Esophagus muscularis mucosa (tissue), 4 donors: ENCODE measurements at regions not wholly inside any gene's neighbourhood (a gene's known extent, or its start where the extent isn't known, plus 50 kb on each side); places are given as distances from the start of the nearest gene placed in this dataset.

Source experiments
- DNase-seq: peaks from one replicate; pipeline ENCODE4 v3.0.0-alpha.2; 2017; ENCODE audit errors: extremely low spot score
- H3K27ac ChIP-seq, 4 donors: fragments of 200-600 bp; sonication (generic); replicated peaks in 1 of 4; 1 replicate in 3 of 4; 2 replicates in 1 of 4; pipeline ENCODE4 v1.5.1; 2016 to 2019; ENCODE audit warnings: mild to moderate bottlenecking in 1 of 4
- H3K27me3 ChIP-seq, 4 donors: fragments of 200-600 bp; sonication (generic); one replicate each; pipeline versions ENCODE4 v1.5.1 to v1.6.0; 2016 to 2019
- H3K36me3 ChIP-seq, 4 donors: fragments of 200-600 bp; sonication (generic); one replicate each; pipeline ENCODE4 v1.5.1; 2016 to 2019
- H3K4me1 ChIP-seq, 4 donors: fragments of 200-600 bp; sonication (generic); one replicate each; pipeline ENCODE4 v1.5.1; 2016 to 2019
- H3K4me3 ChIP-seq, 4 donors: fragments of 200-600 bp; sonication (generic); 1 replicate in 2 of 4; 2 replicates in 2 of 4; pipeline ENCODE4 v1.5.1; 2016 to 2019; ENCODE audit warnings: mild to moderate bottlenecking in 4 of 4, moderate library complexity in 1 of 4
- H3K9me3 ChIP-seq, 4 donors: fragments of 200-600 bp; sonication (generic); 1 replicate in 3 of 4; 2 replicates in 1 of 4; pipeline ENCODE4 v1.5.1; 2016 to 2019
- CTCF ChIP-seq, 3 experiments: fragments of 200-600 bp in 2 of 3; fragments of 450-650 bp in 1 of 3; sonication (generic) in 2 of 3; IDR thresholded peaks; one replicate each; pipeline ENCODE4 v1.5.1; 2017 to 2019; ENCODE audit warnings: antibody characterized with exemption in 3 of 3, mild to moderate bottlenecking in 2 of 3, moderate library complexity in 1 of 3
- EP300 ChIP-seq: sonication (generic); formaldehyde crosslinking; IDR thresholded peaks from one replicate; pipeline ENCODE4 v1.6.1; 2017; ENCODE audit warnings: antibody characterized with exemption
- POLR2A ChIP-seq: fragments of 450-650 bp; IDR thresholded peaks from one replicate; pipeline ENCODE4 v1.6.1; 2017; ENCODE audit warnings: antibody characterized with exemption, moderate library complexity, mild to moderate bottlenecking, low read depth
- POLR2AphosphoS5 ChIP-seq, 2 donors: sonication (generic); formaldehyde crosslinking; IDR thresholded peaks; one replicate each; pipeline ENCODE4 v1.6.1; 2017; ENCODE audit warnings: antibody characterized with exemption in 2 of 2
- WGBS: methylation state at CpG from one replicate; pipeline ENCODE4 v1.1.5; 2018; 5-methylcytosine and 5-hydroxymethylcytosine counted together
- intact Hi-C: fragments of 100-400 bp; cut with DNase I; formaldehyde crosslinking; loops from one replicate; pipeline ENCODE4 v1.15.1; 2023

- no peak for TF ChIP-seq EP300
- TF ChIP-seq POLR2AphosphoS5 (IDR thresholded peaks at IDR 0.05) = no peak
- no peak for TF ChIP-seq POLR2A
- no peak for TF ChIP-seq CTCF (IDR thresholded peaks at IDR 0.05)
- intact Hi-C loops = no loop called here
- Histone ChIP-seq H3K27me3 (no peaks in the 10 kb centered on the region), H3K27ac (no peak overlapping the region), H3K9me3 (no peaks in the 10 kb centered on the region), H3K4me1 (no peaks in the 10 kb centered on the region), H3K4me3 (no peak overlapping the region), H3K36me3 (no peaks in the 10 kb centered on the region)
- no peak for DNase-seq
These were observed 1326.3 kb upstream of the CADM2 start for GRCh38 chr3:83632526-83632925.

GRCh38 chr3:83633758-83634157, 1325.0 kb upstream of the CADM2 start:
- Histone ChIP-seq H3K9me3 (peaks cover 0 to 5% (median 0%) of the 10 kb centered on the region in 4 donors), H3K4me3 (no peak overlapping the region), H3K27ac (no peak overlapping the region), H3K36me3 (no peaks in the 10 kb centered on the region), H3K27me3 (no peaks in the 10 kb centered on the region), H3K4me1 (no peaks in the 10 kb centered on the region)
- 80% methylated on average over 10 of the region's 10 CpGs for WGBS
- TF ChIP-seq EP300 (no peak), CTCF (IDR thresholded peaks at IDR 0.05) (no peak), POLR2AphosphoS5 (IDR thresholded peaks at IDR 0.05) (no peak), POLR2A (no peak)
- no peak for DNase-seq
- intact Hi-C loops = no loop called here

- 81% methylated on average over 7 of the region's 8 CpGs for WGBS
- H3K4me1 ChIP-seq = no peaks in the 10 kb centered on the region
- H3K4me3 ChIP-seq = no peak overlapping the region
- intact Hi-C loops = no loop called here
- TF ChIP-seq POLR2AphosphoS5 (IDR thresholded peaks at IDR 0.05) = no peak
- no peak for TF ChIP-seq POLR2A
- no peak for TF ChIP-seq EP300
- no peak for TF ChIP-seq CTCF (IDR thresholded peaks at IDR 0.05)
- H3K9me3 ChIP-seq = peaks cover 0 to 11% (median 6%) of the 10 kb centered on the region in 4 donors
- H3K27me3 ChIP-seq = no peaks in the 10 kb centered on the region
- no peak overlapping the region for H3K27ac ChIP-seq
- no peaks in the 10 kb centered on the region for H3K36me3 ChIP-seq
- DNase-seq = no peak
These were observed 1309.1 kb upstream of the CADM2 start for GRCh38 chr3:83649692-83650091.

- no peaks in the 10 kb centered on the region for H3K4me1 ChIP-seq
- H3K4me3 ChIP-seq = no peak overlapping the region
- H3K27ac ChIP-seq = no peak overlapping the region
- TF ChIP-seq EP300 (no peak), POLR2AphosphoS5 (IDR thresholded peaks at IDR 0.05) (no peak), CTCF (IDR thresholded peaks at IDR 0.05) (no peak), POLR2A (no peak)
- H3K36me3 ChIP-seq = no peaks in the 10 kb centered on the region
- WGBS = 84% methylated on average over 1 of the region's 1 CpG
- H3K27me3 ChIP-seq = no peaks in the 10 kb centered on the region
- DNase-seq = no peak
- intact Hi-C loops = no loop called here
- H3K9me3 ChIP-seq = no peaks in the 10 kb centered on the region
These were observed 1303.7 kb upstream of the CADM2 start for GRCh38 chr3:83655083-83655482.

- no peak for DNase-seq
- TF ChIP-seq EP300 (no peak), CTCF (IDR thresholded peaks at IDR 0.05) (no peak), POLR2A (no peak), POLR2AphosphoS5 (IDR thresholded peaks at IDR 0.05) (no peak)
- no peak overlapping the region for H3K27ac ChIP-seq
- no peaks in the 10 kb centered on the region for H3K4me1 ChIP-seq
- no peaks in the 10 kb centered on the region for H3K36me3 ChIP-seq
- intact Hi-C loops = no loop called here
- H3K9me3 ChIP-seq = no peaks in the 10 kb centered on the region
- WGBS = 81% methylated on average over 4 of the region's 4 CpGs
- H3K27me3 ChIP-seq = no peaks in the 10 kb centered on the region
- no peak overlapping the region for H3K4me3 ChIP-seq
These were observed 1296.3 kb upstream of the CADM2 start for GRCh38 chr3:83662381-83662960.
